MG63 (cell line): ENCODE measurements at regions not wholly inside any gene's neighbourhood (a gene's known extent, or its start where the extent isn't known, plus 50 kb on each side); places are given as distances from the start of the nearest gene placed in this dataset.
"Not testable (repeated sequence)": the region's sequence is repeated elsewhere in the genome, so short reads cannot be mapped to it uniquely, and the experiment has no call there.

Experiments used
- DNase-seq: peaks from one replicate; pipeline ENCODE4 v3.0.0-alpha.2; 2020
- H3K27me3 ChIP-seq: fragments of 250-450 bp; sonication (Bioruptor Pico); 2 replicates; pipeline ENCODE4 v1.5.1; 2020; ENCODE audit warnings: mild to moderate bottlenecking, moderate library complexity
- H3K36me3 ChIP-seq: fragments of 250-450 bp; sonication (Bioruptor Pico); 2 replicates; pipeline ENCODE4 v1.5.1; 2020; ENCODE audit warnings: mild to moderate bottlenecking, moderate library complexity
- H3K4me3 ChIP-seq: fragments of 250-450 bp; sonication (Bioruptor Pico); 2 replicates; pipeline ENCODE4 v1.5.1; 2020; ENCODE audit warnings: mild to moderate bottlenecking, moderate library complexity
- H3K9me3 ChIP-seq: fragments of 250-450 bp; sonication (Bioruptor Pico); 2 replicates; pipeline ENCODE4 v1.5.1; 2020; ENCODE audit warnings: mild to moderate bottlenecking, moderate library complexity

DNA sequence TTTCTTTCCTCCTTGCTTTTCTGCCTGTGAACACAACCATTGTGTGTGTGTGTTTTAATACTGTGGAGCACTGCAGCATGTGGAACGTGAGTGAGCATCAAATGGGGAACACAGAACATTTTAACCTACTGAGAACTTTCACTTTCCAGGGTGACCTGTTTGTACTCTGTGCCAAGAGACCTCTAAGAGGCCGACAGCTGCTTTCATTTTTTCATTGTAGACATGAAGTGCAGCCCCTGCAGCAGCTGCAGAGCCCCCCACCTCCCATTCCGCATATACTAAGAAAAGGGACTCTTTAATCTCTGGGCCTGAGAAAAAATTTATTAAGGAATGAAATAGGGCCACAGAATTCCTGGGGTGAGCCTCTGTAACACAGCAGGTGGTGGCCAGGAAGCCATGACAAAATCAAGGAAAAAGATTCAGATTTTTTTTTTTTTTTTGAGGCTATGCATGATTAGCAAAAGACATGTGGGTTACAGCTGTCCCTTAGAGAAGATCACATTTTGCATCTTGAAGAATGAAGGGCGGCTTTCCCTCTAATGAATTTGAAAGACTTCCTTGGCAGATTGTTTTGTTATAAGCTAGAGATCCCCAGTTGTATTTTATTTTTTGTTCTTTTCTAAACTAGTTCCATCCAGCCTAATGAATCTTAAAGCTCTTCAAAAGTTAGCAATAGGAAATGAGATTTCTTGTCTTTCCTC lies 503.4 kb downstream of the CD109 start:
- H3K9me3 ChIP-seq: no peaks in the 10 kb centered on the region
- H3K27me3 ChIP-seq: no peaks in the 10 kb centered on the region
- H3K36me3 ChIP-seq: no peaks in the 10 kb centered on the region
- no peak overlapping the region for H3K4me3 ChIP-seq
- DNase-seq: no peak

DNA sequence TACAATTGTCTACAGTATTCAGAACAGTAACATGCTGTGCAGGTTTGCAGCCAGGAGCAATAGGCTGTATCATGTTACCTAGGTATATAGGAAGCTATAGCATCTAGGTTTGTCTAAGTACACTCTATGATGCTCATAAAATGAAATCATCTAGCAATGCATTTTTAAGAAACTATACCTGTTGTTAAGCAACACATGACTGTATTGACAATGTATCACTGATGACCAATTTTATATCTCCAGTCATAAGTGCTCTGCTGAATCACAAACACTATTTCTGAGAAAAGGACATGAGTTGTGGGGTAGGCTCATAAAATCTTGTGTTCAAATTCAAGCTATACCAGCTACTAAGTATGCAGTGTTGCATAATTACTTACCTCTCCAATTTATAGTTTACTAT lies 501.3 kb downstream of the CD109 start:
- no peak for DNase-seq
- no peaks in the 10 kb centered on the region for H3K27me3 ChIP-seq
- no peaks in the 10 kb centered on the region for H3K36me3 ChIP-seq
- no peak overlapping the region for H3K4me3 ChIP-seq
- peaks cover under 1% of the 10 kb centered on the region; the same call in 1 of the 2 replicates for H3K9me3 ChIP-seq

DNA sequence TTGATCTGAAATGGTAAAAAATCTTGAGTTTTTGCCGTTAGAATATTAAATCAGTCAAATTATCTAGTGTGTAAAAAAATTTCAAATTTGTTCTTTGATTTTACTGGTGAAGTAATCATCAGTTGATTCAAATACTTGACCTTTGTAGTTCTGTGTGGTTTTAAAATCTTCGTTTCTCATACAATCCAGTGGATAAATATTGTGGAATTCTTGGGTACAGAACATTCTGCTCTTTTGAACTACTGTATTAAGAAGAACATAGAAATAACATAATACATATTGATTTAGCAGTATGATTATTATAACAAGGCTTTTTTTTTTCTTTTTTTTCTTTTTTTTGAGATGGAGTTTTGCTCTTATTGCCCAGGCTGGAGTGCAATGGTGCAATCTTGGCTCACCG lies 491.8 kb downstream of the CD109 start:
- no peak for DNase-seq
- Histone ChIP-seq H3K36me3 (no peaks in the 10 kb centered on the region), H3K9me3 (peaks cover 3% of the 10 kb centered on the region; the same call in 1 of the 2 replicates), H3K4me3 (no peak overlapping the region), H3K27me3 (no peaks in the 10 kb centered on the region)

DNA sequence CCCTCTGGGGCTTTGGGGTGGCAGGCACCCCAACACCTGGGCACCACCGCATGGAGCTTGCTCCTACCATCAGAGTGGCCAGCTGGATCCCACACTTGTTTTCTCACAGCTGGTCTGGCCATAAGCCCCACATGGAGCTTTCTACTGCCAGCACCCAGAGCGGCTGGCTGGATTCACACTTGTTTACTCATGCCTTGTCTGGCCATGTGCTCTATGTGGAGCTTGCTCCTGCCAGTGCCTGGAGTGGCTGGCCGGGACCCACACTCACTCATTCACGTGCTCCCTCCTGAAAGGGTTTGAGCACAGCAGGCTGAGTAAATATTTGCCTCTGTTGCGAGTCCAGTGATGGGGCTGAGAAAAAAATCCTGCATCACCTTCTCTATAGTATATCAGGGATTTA lies 487.0 kb downstream of the CD109 start:
- peak; percentile 83 for DNase-seq
- no peaks in the 10 kb centered on the region for H3K9me3 ChIP-seq
- H3K4me3 ChIP-seq: no peak overlapping the region
- no peaks in the 10 kb centered on the region for H3K27me3 ChIP-seq
- H3K36me3 ChIP-seq: no peaks in the 10 kb centered on the region

DNA sequence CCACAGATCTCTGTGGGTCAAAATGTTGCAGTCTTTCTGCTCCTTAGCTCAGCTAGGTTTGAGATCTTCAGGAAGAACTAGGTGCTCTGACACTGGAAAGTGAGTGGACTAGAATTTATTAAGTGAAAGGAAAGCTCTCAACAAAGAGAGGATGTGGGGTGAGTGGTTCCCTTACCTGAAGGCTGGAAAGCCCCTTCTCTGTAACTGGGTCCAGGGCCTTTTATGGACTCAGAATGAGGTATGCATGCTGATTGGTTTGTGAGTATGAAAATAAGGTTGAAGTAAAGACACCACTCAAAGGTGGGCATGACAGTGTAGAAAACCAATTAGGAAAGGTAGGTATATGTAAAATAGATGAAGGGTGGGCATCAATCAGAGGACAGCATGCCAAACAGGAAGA lies 485.5 kb downstream of the CD109 start:
- no peak for DNase-seq
- Histone ChIP-seq H3K27me3 (no peaks in the 10 kb centered on the region), H3K4me3 (no peak overlapping the region), H3K36me3 (no peaks in the 10 kb centered on the region), H3K9me3 (no peaks in the 10 kb centered on the region)

DNA sequence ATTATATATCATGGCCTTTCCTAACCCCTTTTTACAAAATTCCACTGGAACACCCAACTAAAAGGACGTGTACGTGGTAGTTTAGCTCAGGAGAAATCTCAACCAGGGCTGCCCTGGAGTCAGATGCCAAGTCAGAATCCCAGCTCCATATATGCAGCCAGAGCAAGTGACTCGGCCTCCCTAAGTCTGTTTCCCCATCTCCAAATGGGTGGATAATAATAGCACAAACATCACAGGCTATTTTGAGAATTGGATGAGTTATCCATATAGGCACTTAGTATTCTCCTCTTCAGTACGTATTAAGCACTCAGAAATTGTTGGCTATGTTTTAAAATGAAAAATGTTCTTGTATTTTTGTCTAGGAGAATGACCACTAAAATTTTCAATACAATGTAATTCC lies 481.5 kb downstream of the CD109 start:
- no peak overlapping the region for H3K4me3 ChIP-seq

DNA sequence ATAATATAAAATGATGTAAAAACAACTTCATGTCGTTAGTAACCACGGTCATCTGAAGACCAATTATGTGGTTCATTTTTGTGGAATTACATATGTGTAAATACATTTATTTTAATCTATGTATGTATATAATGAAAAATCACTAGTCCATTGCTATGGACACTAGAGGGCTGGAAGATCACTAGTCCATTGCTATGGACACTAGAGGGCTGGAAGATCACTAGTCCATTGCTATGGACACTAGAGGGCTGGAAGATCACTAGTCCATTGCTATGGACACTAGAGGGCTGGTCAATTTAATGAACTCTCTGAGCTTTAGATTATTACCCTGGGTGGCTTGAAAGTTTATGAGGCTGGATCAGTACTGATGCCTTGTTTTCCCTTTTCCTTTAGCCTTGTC lies 474.5 kb downstream of the CD109 start:
- not testable (repeated sequence) for H3K27me3 ChIP-seq, H3K4me3 ChIP-seq, H3K36me3 ChIP-seq, H3K9me3 ChIP-seq, DNase-seq

More for the DNA sequence above, 481.5 kb downstream of the CD109 start:
- H3K36me3 ChIP-seq: no peaks in the 10 kb centered on the region
- H3K27me3 ChIP-seq: no peaks in the 10 kb centered on the region
- DNase-seq: no peak
- H3K9me3 ChIP-seq: no peaks in the 10 kb centered on the region

DNA sequence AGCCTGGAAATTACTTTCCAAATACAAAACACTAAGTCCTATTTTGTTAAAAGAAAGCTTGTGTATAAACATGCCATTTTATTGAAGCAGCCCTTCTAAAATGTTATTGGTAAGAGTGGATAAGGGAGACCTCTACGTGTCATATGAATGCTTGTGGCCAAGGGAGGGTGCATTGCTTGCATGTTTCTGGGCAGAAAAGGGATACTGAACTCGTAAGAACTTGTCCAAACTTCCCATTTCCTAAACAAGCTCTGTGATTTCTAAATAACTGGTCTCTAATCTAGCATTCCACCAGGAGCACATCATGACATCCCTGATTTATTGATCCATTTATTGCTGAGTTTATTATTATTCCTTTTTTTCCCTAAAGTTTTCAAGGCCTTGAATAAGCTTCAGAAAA lies 474.1 kb downstream of the CD109 start:
- DNase-seq: no peak
- Histone ChIP-seq H3K9me3 (no peaks in the 10 kb centered on the region), H3K4me3 (no peak overlapping the region), H3K36me3 (no peaks in the 10 kb centered on the region), H3K27me3 (no peaks in the 10 kb centered on the region)

DNA sequence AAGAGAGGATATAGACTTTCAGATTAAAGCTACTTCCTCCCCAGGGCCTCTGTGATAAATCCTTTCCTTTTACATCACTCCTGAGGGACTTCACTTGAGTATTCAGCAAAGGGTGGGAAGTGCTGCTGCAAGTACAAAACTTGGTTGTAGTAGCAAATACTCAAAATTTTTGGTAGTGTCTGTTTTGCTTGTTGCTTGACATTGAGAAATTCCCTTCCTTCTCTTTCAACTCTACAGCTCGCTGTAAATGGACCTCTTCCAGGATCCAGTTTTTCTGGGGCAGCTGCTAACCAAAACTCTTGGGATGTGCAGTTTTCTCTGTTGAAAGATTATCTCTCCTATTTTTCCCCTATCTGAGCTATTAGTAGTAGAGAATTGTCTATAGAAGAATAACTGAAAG lies 472.0 kb downstream of the CD109 start:
- no peak overlapping the region for H3K4me3 ChIP-seq
- H3K9me3 ChIP-seq: no peaks in the 10 kb centered on the region
- no peak for DNase-seq
- no peaks in the 10 kb centered on the region for H3K27me3 ChIP-seq
- H3K36me3 ChIP-seq: no peaks in the 10 kb centered on the region

DNA sequence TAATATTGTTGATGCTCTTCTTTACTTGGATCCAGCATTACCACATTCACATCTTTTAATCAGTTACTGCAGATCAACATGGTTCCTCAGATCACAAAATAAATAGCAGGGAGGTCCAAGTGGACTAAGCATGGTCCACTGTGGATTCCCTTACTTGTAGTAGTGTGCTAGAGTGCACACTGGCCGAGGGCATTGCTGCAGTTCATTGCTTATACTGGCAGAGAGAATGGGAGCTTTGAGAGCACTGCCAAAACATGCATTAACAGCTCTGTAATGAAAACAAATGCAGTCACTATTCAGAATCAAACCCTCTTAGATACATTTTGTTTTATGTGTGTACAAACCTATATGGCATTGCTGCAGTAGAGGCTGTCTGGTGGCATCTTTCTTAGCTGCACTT lies 471.5 kb downstream of the CD109 start:
- no peaks in the 10 kb centered on the region for H3K9me3 ChIP-seq
- H3K27me3 ChIP-seq: no peaks in the 10 kb centered on the region
- peak; percentile 53 for DNase-seq
- H3K4me3 ChIP-seq: no peak overlapping the region
- H3K36me3 ChIP-seq: no peaks in the 10 kb centered on the region

DNA sequence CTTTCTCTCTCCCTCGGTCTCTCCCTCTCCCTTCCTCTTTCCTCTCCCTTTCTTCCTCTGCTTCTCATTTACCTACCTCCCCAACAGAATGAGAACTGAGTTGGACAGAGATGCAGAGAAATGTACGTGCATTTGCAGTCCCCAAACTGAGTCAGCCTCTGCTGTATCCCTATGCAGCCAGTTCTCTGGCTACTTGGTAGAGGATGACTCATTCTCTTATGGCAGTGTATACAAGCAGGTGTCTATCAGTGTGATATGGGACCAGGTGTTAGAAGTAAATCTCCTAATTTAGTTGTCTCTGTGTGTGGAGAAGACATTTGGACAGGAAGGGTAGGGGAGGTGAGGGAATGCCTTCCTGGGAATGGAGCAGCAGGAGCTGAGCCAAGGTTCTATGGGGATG lies 470.8 kb downstream of the CD109 start:
- Histone ChIP-seq H3K4me3 (no peak overlapping the region), H3K36me3 (no peaks in the 10 kb centered on the region), H3K9me3 (no peaks in the 10 kb centered on the region), H3K27me3 (no peaks in the 10 kb centered on the region)
- no peak for DNase-seq

DNA sequence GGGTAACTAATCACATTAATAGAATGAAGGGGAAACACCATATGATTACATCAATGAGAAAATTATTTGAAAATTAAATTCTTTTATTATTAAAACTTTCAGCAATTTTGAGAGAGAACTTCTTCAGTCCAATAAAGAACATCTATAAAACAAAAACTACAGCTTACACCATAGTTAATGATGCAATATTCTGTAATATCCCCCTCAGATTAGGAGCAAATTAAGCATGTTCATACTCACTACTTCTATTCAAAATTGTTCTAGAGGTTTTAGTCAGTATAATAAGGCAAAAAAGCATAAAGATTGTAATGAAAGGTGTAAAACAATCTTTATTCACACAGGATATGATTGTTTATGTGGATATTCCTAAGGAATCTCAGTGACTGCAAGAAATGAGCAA lies 465.4 kb downstream of the CD109 start:
- no peaks in the 10 kb centered on the region for H3K36me3 ChIP-seq
- H3K9me3 ChIP-seq: no peaks in the 10 kb centered on the region
- no peak for DNase-seq
- H3K27me3 ChIP-seq: no peaks in the 10 kb centered on the region
- H3K4me3 ChIP-seq: no peak overlapping the region

DNA sequence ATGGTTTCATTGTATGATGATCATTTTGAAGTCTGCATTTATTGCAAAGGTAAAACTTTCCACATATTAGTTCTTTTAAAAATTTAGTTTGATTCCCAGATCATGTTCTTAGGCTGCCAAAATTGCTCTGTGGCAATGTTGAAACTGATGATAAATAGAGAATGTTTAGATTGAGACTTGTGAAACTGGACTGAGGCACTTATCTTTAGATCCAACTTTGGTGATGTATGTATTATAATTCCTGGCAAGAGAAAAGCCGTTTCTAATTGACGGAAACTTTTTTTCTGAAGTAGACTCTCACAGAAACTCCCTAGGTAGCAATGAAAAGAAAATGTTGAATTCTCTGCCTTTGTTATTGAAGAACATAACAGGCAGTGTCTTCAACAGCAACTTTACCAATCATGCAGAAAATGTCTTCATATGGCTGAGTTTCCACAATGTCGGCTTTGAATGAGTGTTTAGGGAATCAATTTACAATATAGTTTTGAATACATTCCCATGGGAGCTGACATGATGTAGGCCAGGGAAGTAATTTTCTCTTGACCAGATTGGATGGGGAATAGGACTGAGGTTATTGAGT lies 456.2 kb downstream of the CD109 start:
- Histone ChIP-seq H3K36me3 (no peaks in the 10 kb centered on the region), H3K4me3 (no peak overlapping the region), H3K9me3 (no peaks in the 10 kb centered on the region), H3K27me3 (no peaks in the 10 kb centered on the region)
- DNase-seq: no peak

DNA sequence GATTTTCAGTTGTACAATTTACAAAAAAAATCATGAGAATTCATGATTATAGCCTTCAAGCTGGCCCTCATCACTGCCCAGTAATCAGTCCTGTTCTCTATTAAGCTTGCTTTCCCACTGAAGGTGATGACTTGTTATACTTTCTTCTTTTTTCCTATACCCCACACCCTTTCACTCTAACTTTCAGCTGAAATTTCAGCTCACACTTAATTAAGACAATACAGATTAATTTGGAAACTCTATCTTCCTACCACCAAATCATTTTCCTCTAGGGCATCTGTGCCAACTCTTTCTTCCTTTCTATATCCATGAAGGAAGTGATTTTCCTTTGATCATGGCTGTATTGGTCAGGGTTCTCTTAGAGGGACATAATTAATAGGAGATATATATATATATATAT lies 449.9 kb downstream of the CD109 start:
- Histone ChIP-seq H3K36me3 (no peaks in the 10 kb centered on the region), H3K9me3 (no peaks in the 10 kb centered on the region), H3K27me3 (no peaks in the 10 kb centered on the region; the same call in 1 of the 2 replicates), H3K4me3 (no peak overlapping the region)
- DNase-seq: no peak

DNA sequence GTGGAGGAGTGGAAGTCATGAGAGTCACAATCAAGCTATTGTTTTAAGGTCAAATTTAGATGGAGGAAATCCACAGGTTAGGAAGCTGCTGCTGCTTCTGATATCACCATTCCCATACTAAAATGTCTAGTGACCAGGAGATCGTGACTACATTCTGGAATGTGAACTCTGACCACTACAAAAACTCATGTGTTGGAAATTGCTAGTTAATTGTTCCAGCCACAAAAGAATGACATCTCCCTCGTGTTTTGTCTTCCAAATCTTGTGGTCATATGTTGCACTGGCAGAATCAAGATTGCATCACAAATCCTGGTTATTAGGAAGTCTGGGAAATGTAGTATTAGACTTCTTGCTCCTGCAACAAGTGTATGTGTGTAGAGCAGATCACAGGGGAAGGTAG lies 441.9 kb downstream of the CD109 start:
- DNase-seq: no peak
- Histone ChIP-seq H3K9me3 (no peaks in the 10 kb centered on the region), H3K27me3 (no peaks in the 10 kb centered on the region), H3K36me3 (no peaks in the 10 kb centered on the region), H3K4me3 (no peak overlapping the region)

DNA sequence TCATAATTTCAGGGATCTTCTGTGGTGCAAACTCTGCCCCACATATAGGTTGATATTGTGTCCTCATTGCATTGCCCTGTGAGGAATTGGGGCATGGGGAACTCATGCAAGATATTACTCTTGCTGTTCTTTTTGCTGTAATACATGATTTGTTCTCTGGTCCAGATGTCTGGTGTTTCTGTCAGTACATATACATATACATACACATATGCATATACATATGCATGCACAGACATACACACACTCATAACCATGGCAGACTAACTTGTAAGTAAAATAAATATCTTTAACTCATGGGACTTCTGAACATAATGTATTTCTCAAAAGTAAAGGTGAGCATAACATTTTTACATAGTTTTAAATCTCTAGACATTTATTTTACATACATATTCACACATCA lies 438.3 kb downstream of the CD109 start:
- Histone ChIP-seq H3K9me3 (no peaks in the 10 kb centered on the region), H3K36me3 (no peaks in the 10 kb centered on the region), H3K27me3 (no peaks in the 10 kb centered on the region; the same call in 1 of the 2 replicates), H3K4me3 (no peak overlapping the region)
- no peak for DNase-seq

DNA sequence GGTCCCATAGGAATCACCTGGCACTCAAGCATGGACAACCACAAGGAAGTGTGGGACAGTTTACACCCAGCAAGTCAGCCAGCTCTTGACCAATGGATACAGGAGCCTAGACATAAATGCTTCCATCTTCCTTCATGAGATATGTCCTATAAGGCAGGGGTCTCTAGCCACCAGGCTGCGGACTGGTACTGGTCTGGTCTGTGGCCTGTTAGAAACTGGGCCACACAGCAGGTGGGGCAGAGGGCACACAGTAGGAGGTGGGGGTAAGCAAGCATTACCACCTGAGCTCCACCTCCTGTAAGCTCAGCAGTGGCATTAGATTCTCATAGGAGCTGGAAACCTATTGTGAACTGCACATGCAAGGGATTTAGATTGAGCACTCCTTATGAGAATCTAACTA lies 437.1 kb downstream of the CD109 start:
- no peak overlapping the region for H3K4me3 ChIP-seq
- no peak for DNase-seq

DNA sequence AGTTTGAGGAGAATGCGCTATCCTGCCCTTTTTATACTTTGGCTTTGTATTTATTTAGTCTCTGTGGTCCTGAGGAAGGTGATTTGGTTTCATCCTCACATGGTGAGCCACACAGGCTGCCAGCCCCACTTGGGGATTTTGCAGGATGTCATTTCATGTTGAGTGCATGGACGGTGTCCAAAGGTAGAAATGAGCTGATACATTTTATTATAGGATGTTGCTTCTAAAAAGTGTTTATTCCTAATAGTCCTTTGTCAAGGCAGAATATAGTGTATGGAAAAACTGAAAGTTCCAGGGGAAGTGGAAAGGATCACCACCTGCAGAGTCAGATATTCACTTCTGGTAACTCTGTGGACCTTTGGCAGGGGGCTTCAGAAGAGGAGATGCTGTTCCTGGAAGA lies 434.6 kb downstream of the CD109 start:
- DNase-seq: no peak
- Histone ChIP-seq H3K36me3 (no peaks in the 10 kb centered on the region), H3K4me3 (no peak overlapping the region), H3K9me3 (no peaks in the 10 kb centered on the region), H3K27me3 (no peaks in the 10 kb centered on the region; the same call in 1 of the 2 replicates)

More for the DNA sequence above, 437.1 kb downstream of the CD109 start:
- Histone ChIP-seq H3K36me3 (no peaks in the 10 kb centered on the region), H3K27me3 (no peaks in the 10 kb centered on the region; the same call in 1 of the 2 replicates), H3K9me3 (no peaks in the 10 kb centered on the region)
